ENCODE measurements at regions not wholly inside any gene's neighbourhood (a gene's known extent, or its start where the extent isn't known, plus 50 kb on each side); places are given as distances from the start of the nearest gene placed in this dataset.

- H3K9me3 ChIP-seq (replicated peaks; ENCODE audit: control insufficient read depth, insufficient read depth, low read length), result no peaks in the 10 kb centered on the region
- no peaks in the 10 kb centered on the region for H3K4me1 ChIP-seq (ENCODE audit: control insufficient read depth, insufficient read depth, low read length)
- ChIA-PET CTCF (no interaction called here), SMC1A (ENCODE audit: uncharacterized antibody, unreplicated experiment) (no interaction called here), RAD21 (ENCODE audit: unreplicated experiment) (no interaction called here), POLR2A (no interaction called here)
- no TSS peak for BruUV-seq (replicated peaks)
- no peak for DNase-seq (ENCODE audit: low read depth, low spot score)
- FAIRE-seq, result no peak
- in situ Hi-C loops (cut with MboI), result no loop called here
- H2AFZ ChIP-seq (ENCODE audit: control insufficient read depth, low read depth, low read length), result no peak overlapping the region
- no peaks in the 10 kb centered on the region for H3K79me2 ChIP-seq (ENCODE audit: control insufficient read depth, insufficient read depth, low read length)
- H4K20me1 ChIP-seq (ENCODE audit: control insufficient read depth, insufficient read depth), result no peaks in the 10 kb centered on the region
- intact Hi-C loops (cut with micrococcal nuclease; ENCODE audit: unreplicated experiment), result no loop called here
- ATAC-seq, result no peak
- no peak overlapping the region for H3K4me3 ChIP-seq
- 29% methylated on average over 6 of the region's 6 CpGs for WGBS (ENCODE audit: insufficient coverage, insufficient replicate concordance, low lambda C conversion rate, missing lambda C conversion rate)
- no peaks in the 10 kb centered on the region for H3K27me3 ChIP-seq (replicated peaks in 1 of 2; ENCODE audit: control insufficient read depth in 2 of 2, insufficient read depth in 2 of 2, low read length in 1 of 2)
- H3K36me3 ChIP-seq (ENCODE audit: control insufficient read depth in 2 of 2, insufficient read depth in 2 of 2, low read length in 1 of 2), result no peaks in the 10 kb centered on the region
- H3K4me2 ChIP-seq (ENCODE audit: control insufficient read depth, insufficient read depth), result no peak overlapping the region
- no peak overlapping the region for H3K27ac ChIP-seq (ENCODE audit: control insufficient read depth, insufficient read depth)
- no peak overlapping the region for H3K9ac ChIP-seq (ENCODE audit: control insufficient read depth, insufficient read depth, low read length)
- TF ChIP-seq PRDM15 (CRISPR knock-in tag; IDR thresholded peaks at IDR 0.05) (no peak), CBFB (IDR thresholded peaks at IDR 0.05; ENCODE audit: low read depth) (no peak), RELB (IDR thresholded peaks at IDR 0.05; ENCODE audit: low read depth) (no peak), SUZ12 (IDR thresholded peaks at IDR 0.05; ENCODE audit: unreplicated experiment) (no peak), SMARCA5 (IDR thresholded peaks at IDR 0.05) (no peak), ZNF24 (IDR thresholded peaks at IDR 0.05) (no peak), PKNOX1 (IDR thresholded peaks at IDR 0.05) (no peak), BCLAF1 (IDR thresholded peaks at IDR 0.05) (no peak), CEBPB (IDR thresholded peaks at IDR 0.05; ENCODE audit: borderline replicate concordance in 1 of 2, low read depth in 2 of 2, low read length in 2 of 2) (no peak), CBX3 (IDR thresholded peaks at IDR 0.05; ENCODE audit: borderline replicate concordance, low read depth) (no peak)
Measured at GRCh38 chr4:81751531-81752289, 280.0 kb upstream of the RASGEF1B start.

Data from GM12878 (cell line).